Stimulated activated CD8-positive, alpha-beta memory T cell treated with anti-CD3 and anti-CD28 coated beads, Interleukin-7, amount 100 ng/mL, for 24 hours (primary cell): ENCODE measurements at regions not wholly inside any gene's neighbourhood (a gene's known extent, or its start where the extent isn't known, plus 50 kb on each side); places are given as distances from the start of the nearest gene placed in this dataset.
"Not testable (repeated sequence)": the region's sequence is repeated elsewhere in the genome, so short reads cannot be mapped to it uniquely, and the experiment has no call there.

Experiments
- DNase-seq: peaks from one replicate; pipeline ENCODE4 v3.0.0-alpha.2; 2020; ENCODE audit warnings: low read depth

DNA sequence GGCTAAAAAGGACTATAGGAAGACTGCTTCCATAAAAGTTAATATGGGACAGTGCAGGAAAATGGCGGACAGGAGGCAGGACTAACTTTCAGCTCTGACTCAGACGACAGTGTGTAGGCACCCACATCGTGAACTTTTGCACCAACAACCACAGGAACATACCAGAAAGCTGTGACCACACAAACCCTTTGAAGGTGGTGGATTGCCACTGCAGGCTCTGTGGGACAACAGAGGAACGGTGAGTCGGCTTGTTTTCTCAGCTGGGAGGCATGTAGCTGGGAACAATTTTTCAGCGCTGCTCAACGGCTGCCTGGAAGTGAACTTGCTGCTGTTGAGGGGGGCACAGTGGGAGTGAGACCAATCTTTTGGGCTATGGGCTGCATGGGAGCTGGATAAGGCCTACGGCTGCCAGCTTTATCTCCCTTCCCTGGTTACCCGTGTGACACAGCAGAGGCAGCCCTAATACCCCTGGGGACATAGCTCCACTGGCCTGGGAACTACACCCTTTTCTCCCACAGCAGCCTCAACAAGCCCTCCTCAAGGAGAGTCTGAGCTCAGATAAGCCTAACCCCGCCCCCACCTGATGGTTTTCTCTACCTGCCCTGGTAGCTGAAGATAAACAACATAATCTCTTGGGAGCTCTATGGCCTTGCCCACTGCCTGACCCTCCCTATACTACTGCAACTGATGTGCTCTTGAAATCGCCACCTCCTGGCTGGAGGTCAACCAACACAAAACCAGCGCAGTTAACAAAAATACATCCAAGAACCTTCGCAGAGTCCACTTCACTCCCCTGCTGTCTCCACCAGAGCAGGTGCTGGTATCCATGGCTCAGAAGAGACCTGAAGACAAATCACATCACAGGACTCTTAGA, 1537.0 kb downstream of the C4orf33 start:
- no peak for DNase-seq

DNA sequence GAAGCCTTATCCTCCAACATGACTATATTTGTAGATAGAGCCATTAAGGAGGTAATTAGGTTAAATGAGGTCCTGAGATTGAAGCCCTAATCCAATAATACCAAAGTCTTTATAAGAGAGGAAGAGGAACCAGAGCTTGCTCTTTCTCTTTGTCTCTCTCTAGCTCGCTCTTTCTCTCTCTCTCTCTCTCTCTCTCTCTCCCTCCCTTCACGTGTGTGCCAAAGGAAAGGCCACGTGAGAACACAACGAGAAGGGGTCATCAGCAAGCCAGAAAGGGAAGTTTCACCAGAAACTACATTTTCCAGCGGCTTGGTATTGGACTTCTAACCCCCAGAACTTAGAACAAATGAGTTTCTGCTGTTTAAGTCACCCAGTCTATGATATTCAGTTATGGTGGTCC, 1540.5 kb downstream of the C4orf33 start:
- DNase-seq: no peak

DNA sequence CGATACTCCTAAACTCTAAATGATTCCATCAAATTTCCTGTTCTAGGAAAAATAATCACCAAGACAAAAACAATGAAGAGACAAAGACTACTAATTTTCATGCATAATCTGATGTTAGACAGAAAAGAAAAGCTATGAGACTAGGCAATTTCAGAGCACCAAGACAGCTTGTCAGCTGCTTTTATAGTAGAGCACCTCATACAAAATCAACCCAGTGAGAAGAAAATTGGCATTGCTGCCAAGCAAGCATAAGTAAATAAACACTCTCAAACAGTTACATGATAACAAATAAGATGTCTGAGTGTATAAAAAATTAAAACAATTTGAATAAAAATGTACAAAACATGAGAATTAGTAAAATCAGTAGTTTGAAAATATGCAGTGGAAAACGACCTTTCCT, 1544.6 kb downstream of the C4orf33 start:
- DNase-seq: no peak

DNA sequence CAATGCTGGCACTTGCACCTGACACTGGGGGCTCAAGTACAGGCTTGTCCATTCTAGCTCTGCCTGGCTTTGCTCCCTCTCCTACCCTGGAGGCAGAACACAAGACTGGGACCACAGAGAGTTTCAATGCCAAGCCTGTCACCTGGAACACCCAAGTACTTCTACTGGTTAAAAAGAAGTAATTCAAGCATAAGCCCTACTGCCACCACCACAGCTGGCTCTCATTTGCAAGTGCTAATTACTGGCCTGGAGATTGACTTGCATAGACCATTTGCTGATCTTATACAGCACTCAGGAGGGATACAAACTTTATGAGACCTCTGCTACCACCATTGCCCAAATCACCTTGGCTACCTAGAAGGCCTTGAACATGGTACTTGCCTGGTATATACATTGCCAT, 1550.9 kb downstream of the C4orf33 start:
- no peak for DNase-seq

DNA sequence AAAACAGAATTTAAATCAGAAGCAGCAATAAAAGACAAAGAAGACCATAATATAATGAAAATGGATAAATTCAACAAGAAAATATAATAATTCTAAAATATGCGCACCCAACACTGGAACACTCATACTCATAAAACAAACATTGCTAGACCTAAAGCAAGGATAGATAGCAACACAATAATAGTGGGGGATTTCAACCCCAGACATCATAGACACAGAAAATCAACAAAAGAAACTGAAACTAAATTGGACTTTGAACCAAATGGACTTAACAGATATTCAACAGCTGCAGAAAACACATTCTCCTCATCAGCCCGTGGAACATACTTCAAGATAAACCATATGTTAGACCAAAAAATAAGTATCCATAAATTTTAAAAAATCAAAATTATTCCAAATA, 1552.6 kb downstream of the C4orf33 start:
- no peak for DNase-seq

DNA sequence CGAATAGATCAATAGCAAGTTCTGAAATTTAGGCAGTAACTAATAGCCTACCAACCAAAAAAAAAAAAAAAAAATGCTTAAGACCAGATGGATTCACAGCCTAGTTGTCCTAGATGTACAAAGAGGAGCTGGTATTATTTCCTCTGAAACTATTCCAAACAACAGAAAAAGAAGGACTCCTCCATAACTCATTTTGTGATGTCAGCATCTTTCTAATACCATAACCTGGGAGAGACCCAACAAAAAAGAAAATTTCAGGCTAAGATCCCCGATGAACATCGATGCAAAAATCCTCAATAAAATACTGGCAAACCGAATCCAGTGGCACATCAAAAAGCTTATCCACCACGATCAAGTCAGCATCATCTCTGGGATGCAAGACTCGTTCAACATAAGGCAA, 1557.9 kb downstream of the C4orf33 start:
- DNase-seq: no peak

DNA sequence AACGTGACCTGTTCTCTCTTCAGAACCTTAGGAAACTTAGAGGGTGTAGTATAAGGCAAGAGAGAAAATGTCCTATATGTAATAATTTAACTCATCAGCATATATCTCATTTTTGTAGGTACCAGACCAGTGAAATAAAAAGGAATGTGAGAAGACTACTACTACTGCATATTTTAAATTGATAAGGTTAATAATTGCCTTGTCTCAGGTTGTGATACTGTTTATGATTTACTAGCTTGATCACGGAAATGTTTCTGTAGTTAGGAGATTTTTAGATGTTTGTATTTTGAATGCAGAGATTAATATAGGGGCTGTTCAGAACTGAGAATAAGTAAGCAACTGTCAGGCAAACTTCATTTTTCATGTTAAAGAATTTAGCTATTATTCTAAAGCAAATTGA, 1563.4 kb downstream of the C4orf33 start:
- no peak for DNase-seq

DNA sequence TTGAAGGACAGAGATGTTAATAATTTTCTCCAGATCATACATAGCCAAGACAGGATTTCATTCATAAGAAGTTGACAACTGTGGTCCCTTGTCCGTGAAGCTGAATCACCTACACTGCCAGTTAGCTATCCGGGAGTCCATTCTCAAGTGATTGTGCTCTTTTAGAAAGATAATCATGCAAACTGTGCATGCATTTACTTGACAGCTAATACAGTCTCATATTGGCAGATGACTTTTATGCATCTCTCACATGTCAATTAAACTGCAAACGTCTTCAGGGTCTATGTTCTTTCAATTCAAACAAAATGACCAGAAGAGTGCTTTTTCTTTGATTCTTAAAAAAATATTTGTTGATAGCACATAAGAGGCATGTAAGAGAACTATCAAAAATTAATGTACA, 1572.9 kb downstream of the C4orf33 start:
- DNase-seq: no peak

DNA sequence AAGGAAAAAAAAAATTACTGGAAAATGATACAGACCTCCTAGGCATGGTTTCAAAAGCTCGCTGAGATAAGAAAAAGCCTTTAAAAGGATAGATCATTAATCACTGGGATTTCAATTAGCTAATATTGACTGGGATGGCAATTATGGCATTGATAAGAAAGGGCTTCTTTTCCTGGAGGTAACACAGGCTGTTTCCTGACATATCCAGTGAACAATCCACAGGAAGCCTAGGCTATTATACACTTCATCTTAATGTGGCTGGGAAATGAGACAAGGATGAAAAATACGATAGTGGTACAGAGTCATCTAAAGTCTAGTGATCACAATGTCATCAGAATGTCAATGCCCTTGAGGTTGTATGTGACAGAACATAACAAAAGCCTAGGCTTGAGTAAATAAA, 1579.3 kb downstream of the C4orf33 start:
- no peak for DNase-seq

DNA sequence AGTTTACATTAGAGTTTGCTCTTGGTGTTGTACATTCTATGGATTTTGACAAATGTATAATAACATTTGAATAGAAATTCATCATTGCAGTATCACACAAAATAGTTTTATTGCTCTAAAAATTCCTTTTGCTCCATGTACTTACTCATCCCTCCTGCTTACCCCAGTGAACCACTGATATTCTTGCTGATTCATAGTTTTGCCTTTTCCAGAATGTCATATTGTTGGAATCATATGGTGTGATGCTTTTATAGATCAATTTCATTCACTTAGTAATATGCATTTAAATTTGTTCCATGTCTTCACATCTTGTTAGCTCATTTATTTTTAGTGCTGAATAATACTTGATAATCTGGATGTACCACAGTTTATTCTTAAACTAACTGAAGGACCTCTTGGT, 1593.2 kb downstream of the C4orf33 start:
- DNase-seq: no peak

DNA sequence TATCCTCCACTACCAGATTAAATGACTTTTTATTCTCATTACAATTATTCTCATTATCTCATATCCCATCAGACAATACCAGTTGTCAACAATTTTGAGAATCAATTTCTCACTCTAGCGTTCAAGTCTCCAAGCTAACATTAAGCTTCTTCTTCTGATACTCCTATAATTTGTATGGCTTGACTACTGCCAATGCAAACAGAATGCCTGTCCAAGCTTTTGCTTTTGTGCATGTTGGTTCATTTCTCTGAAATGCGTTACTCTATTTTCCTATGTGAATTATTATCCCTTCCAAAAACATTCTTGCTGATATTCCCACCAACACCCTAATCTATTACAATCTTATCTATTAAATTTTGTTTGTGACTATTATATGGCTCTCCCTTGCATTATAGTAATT, 1602.3 kb downstream of the C4orf33 start:
- no peak for DNase-seq

DNA sequence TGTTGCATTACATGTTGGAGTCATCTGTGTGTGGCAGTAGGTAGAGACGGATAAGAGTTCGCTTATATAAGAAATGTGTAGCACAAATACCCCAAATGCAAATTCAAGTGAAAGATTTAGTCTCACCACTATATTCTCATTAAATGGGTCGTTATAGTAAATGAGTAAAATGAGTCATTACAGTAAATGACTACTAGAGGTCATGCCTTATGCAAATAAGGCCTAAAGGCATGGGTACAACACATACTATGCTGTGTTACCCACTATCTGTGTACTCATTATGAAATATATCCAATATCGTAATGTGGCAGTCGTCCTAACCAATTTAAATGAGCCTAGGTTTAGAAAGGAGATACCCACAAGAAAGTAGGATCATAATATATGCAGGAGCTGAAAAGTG, 1603.1 kb downstream of the C4orf33 start:
- DNase-seq: no peak

DNA sequence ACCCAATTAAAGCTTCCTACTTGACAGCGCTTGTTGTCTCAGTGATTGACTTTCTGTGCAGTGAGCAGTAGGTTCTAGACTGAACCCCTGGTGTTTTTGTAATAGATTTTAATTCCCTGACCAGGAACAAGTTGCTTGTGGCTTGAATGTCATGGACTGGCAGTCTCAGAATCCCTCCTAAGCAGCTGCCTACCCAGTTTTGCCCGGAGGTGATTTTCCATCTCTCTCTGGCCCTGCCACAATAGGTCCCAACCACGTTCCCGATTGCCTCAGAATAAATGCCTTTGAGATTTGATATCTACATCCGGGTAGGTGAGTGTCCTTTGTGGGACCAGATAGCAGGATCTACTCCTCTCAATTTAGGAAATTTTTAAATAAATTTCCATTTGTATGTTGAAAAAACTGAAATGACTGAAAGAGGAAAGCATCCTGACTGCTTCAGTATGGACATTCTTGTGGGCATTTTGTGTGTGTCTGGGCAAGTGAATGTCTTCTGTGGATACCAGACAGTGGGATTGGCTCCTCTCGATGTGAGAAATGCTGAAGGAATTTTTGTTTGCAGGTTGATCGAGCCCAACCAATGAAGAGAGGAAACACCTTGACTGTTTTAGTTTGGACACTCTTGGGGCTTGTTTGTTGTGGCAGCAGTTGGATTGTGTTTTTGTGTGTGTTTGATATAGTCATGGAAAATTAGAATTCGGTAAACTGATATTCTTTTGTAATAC, 1607.4 kb downstream of the C4orf33 start:
- DNase-seq: no peak

DNA sequence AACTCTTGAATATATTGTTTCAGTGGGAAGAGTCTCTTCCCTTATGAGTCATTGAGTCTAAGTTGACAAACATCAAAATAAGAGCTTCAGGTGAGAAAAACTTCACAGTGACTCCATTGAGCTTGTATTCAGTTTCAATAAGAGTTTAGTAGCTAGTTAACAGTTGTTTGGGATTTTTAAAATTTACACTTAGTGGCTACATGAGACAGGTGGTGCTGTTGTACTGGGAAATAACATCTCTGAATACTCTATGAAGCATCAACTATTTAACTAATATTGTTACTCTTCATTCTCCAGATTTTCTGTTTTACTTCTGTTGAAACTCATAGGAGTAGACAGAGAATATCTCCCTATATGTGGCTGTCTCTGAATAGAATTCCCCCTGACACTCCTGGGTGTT, 1609.1 kb downstream of the C4orf33 start:
- no peak for DNase-seq

DNA sequence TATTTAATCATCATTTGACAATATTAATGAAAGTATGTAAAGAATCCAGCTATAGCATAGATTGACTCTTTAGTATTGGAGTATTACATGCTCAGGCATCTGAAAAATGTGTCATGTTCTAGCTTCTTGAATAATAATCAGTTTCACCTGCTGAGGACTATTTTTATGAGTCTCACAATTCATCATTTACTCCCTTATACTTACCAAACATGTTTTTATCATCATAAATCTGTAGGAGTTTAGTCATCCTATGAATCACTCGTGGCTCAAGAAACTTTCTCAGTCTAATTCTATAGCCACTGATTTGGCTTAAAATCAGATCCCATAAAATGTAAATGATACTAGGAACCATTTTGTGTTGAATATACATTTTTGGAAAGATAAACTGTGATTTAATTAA, 1616.1 kb downstream of the C4orf33 start:
- no peak for DNase-seq

DNA sequence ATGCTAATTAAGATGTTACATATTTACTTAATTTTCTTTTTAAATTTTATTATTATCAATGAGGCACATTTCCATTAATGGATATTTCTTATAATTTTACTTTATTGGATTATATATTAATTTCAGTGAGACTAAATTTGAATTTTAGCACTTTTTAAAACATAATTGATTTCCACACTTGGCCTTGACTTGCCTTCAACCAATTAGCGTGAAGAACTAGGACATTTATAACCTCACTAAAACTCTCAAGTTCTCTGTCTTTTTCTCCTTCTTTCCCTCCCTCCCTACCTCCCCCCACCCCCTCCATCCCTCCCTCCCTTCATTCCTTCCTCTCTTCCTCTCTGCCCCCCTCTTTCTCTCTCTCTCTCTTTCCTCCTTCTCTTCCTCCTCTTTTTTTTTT, 1618.1 kb downstream of the C4orf33 start:
- DNase-seq: no peak

DNA sequence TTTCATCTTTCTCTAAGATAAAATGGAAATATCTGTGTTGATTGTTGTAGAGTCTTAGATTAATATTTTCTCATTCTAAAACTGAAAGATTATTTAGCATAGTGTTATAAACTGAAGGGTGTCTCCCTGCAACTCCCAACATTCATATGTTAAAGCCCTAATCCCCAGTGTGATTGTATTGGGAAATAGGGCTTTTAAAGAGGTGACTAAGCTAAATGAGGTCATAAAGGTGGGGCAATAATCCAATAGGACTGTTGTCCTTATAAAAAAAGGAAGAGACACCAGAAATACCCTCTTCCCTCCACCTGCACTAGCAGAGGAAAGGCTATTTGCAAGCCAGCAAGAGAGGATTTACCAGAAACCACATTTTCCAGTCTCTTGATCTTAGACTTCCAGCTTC, 1626.4 kb downstream of the C4orf33 start:
- DNase-seq: no peak

DNA sequence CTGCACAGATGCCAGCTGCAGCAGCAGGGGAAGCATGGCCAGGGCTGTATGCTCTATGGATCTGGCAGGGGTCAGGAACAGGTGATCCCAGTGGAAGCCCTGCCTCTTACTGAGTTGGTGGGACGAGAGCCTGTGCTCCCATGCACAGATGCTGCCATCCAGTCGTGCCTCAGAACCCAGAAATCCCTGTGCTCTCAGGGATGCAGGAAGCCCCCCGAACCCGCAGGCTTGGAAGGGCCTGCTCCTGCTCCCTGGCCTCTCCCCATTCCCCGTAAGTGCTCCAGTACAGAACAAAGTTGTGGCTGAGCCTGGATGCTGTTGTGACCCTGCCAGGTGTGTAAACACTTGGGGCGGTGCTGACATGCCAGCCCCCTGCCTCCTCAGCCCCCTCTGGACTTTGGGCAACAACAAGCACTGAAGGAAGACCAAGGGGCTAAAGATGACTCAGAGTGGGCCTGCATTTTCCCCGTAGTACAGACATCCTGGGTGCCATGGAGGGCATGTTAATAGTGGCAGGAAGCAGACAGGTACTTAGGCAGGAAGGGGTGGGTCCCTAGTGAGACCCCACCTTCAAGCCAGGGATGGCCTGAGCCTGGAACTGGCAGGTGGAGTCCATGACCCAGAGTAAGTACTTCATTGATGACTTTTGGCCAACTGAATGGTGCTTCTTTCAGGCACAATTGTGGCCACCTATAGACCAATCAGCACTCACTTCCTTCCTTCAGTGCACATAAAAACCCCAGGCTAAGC, 1640.7 kb downstream of the C4orf33 start:
- no peak for DNase-seq

DNA sequence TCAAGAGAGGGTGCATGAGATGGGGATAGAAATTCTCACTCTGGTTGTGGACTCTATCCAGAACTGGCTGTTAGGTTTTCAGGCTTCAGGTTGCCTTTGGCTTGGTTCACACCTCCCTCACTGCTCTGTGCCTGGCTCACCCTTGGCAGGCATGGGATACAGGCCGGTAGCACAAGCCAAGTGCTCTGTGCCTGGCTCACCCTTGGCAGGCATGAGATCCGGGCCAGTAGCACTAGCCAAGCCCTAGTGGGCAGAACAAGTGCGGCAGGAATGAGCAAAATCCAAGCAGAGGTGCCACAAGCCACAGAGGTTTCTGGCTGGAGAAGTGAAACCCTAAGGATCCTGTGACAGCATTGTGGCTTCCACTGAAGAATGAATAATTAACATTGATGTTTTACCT, 1642.3 kb downstream of the C4orf33 start:
- DNase-seq: no peak

DNA sequence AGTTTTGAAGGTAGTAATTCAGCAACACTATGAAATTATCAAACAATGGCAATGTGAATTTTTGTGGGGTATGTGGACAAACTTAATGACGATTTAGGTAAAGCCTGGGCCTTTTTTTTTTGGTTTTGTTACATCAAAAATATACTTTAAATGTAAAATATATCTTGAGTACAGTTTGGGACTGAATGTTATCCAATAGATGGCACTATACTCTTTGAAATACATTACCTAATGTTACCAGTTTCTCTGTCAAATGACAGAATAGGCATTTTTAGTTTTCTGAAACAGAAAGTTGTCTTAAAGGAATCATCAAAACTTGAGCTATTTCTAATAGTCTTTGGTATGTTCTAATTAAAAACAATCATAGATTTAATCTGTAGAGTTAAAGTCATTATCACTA, 1651.9 kb downstream of the C4orf33 start:
- no peak for DNase-seq

DNA sequence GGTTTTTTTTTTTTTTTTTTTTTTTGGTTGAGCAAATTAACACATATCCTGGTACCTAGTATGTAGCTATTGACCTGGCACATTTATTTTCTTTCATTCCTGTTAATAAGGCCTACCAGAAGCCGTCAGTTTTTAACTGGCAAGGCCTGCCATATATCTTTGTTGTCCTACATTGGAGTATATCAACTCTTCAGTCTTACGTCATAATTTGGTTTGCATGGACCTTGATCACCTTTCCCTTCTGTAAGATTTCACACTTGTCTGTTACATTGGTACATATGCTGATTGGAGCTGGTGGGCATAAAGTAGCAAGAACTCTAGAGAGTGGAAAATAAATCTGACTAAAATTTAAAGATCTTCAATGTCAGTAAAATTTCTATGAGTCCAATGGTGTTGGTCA, 1658.0 kb downstream of the C4orf33 start:
- no peak for DNase-seq

DNA sequence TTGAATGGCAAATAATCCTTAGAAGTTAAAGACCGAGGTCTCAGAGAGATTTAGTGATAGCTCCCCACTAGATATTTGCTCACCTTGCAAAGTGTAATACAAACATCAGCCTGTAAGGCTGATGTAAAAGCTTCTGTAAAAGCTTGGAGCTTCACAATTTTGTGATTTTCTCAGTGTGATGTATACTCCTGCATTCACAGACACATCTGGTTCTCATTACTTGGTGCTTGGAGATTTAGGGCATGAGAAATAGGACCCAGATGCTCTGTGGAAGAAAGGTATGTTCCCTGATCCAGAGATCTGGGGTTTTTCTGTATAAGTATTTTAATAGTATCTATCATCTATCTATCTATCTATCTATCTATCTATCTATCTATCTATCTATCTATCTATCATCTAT, 1664.3 kb downstream of the C4orf33 start:
- no peak for DNase-seq

DNA sequence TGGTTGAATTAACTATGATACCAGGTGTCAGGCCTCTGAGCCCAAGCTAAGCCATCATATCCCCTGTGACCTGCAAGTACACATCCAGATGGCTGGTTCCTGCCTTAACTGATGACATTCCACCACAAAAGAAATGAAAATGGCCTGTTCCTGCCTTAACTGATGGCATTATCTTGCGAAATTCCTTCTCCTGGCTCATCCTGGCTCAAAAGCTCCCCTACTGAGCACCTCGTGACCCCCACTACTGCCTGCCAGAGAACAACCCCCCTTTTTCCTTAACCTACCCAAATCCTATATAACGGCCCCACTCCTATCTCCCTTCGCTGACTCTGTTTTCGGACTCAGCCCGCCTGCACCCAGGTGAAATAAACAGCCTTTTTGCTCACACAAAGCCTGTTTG, 1671.4 kb downstream of the C4orf33 start:
- not testable (repeated sequence) for DNase-seq
